WTC11 (cell line): ENCODE measurements at regions not wholly inside any gene's neighbourhood (a gene's known extent, or its start where the extent isn't known, plus 50 kb on each side); places are given as distances from the start of the nearest gene placed in this dataset.

ENCODE experiments used
- ATAC-seq: fragments of 200-7000 bp; cut with Tn5 transposase; 2 replicates; pipeline ENCODE4 v1.10.0; 2021; ENCODE audit warnings: mild to moderate bottlenecking, moderate library complexity
- CTCF ChIA-PET: fragments of 300-600 bp; sonication (Branson Sonifier 250); formaldehyde crosslinking; loops from one replicate; lab custom pipeline; 2021; ENCODE audit warnings: antibody characterized with exemption; lab: Charles Lee
- POLR2A ChIA-PET: fragments of 350-600 bp; sonication (Branson Sonifier 250); formaldehyde crosslinking; loops from one replicate; lab custom pipeline; 2021; ENCODE audit warnings: antibody characterized with exemption; lab: Charles Lee
- DNase-seq: peaks from one replicate; pipeline ENCODE4 v3.0.0; 2021; ENCODE audit warnings: low spot score
- H3K27ac Mint-ChIP-seq: 2 replicates; pipeline ENCODE4 v1.8.0; 2021; ENCODE audit warnings: mixed read lengths
- H3K27me3 Mint-ChIP-seq: 2 replicates; pipeline ENCODE4 v1.8.0; 2021; ENCODE audit warnings: low read depth, mild to moderate bottlenecking, moderate library complexity, mixed read lengths
- H3K36me3 Mint-ChIP-seq: 2 replicates; pipeline ENCODE4 v1.8.0; 2021; ENCODE audit warnings: mixed read lengths
- H3K4me1 Mint-ChIP-seq: 2 replicates; pipeline ENCODE4 v1.8.0; 2022; ENCODE audit warnings: mixed read lengths
- H3K4me3 Mint-ChIP-seq: 2 replicates; pipeline ENCODE4 v1.8.0; 2021; ENCODE audit warnings: mild to moderate bottlenecking, moderate library complexity, mixed read lengths
- H3K9me3 Mint-ChIP-seq: 2 replicates; pipeline ENCODE4 v1.8.0; 2021; ENCODE audit warnings: mixed read lengths
- ATF3 ChIP-seq: sonication (generic); formaldehyde crosslinking; conservative IDR thresholded peaks from 2 replicates; pipeline ENCODE4 v1.8.1; 2022; ENCODE audit warnings: mild to moderate bottlenecking, missing genetic modification reagents
- CREM ChIP-seq: sonication (generic); formaldehyde crosslinking; IDR thresholded peaks from 2 replicates; pipeline ENCODE4 v1.8.1; 2022; ENCODE audit warnings: mild to moderate bottlenecking, missing genetic modification reagents, moderate library complexity
- ESRRA ChIP-seq: sonication (generic); formaldehyde crosslinking; IDR thresholded peaks from 2 replicates; pipeline ENCODE4 v1.8.1; 2022; ENCODE audit warnings: mild to moderate bottlenecking, missing genetic modification reagents, borderline replicate concordance
- ETV6 ChIP-seq: sonication (generic); formaldehyde crosslinking; IDR thresholded peaks from 2 replicates; pipeline ENCODE4 v1.8.1; 2022; ENCODE audit warnings: mild to moderate bottlenecking, missing genetic modification reagents
- FOXP4 ChIP-seq: sonication (generic); formaldehyde crosslinking; IDR thresholded peaks from 2 replicates; pipeline ENCODE4 v1.8.0; 2022; ENCODE audit warnings: mild to moderate bottlenecking, missing genetic modification reagents
- GTF2I ChIP-seq: fragments of 250-450 bp; sonication (Bioruptor Pico); conservative IDR thresholded peaks from 2 replicates; pipeline ENCODE4 v1.4.0; 2021; ENCODE audit warnings: mild to moderate bottlenecking
- HMGA2 ChIP-seq: fragments of 250-450 bp; sonication (Bioruptor Pico); IDR thresholded peaks from 2 replicates; pipeline ENCODE4 v1.4.0; 2021; ENCODE audit warnings: mild to moderate bottlenecking, moderate library complexity
- JUN ChIP-seq: sonication (generic); formaldehyde crosslinking; IDR thresholded peaks from 2 replicates; pipeline ENCODE4 v1.8.0; 2023; ENCODE audit warnings: mild to moderate bottlenecking, missing genetic modification reagents
- MAX ChIP-seq: sonication (generic); formaldehyde crosslinking; IDR thresholded peaks from 2 replicates; pipeline ENCODE4 v1.8.0; 2022; ENCODE audit warnings: mild to moderate bottlenecking, missing genetic modification reagents
- RELA ChIP-seq: sonication (generic); formaldehyde crosslinking; IDR thresholded peaks from 2 replicates; pipeline ENCODE4 v1.8.1; 2022; ENCODE audit warnings: missing genetic modification reagents, mild to moderate bottlenecking, borderline replicate concordance
- RORB ChIP-seq: fragments of 250-450 bp; sonication (Bioruptor Pico); IDR thresholded peaks from 2 replicates; pipeline ENCODE4 v1.9.0; 2021; ENCODE audit warnings: mild to moderate bottlenecking
- TCF7 ChIP-seq: sonication (generic); formaldehyde crosslinking; IDR thresholded peaks from 2 replicates; pipeline ENCODE4 v1.8.0; 2022; ENCODE audit warnings: mild to moderate bottlenecking, low read depth, missing genetic modification reagents, moderate library complexity
- TEAD1 ChIP-seq: sonication (generic); formaldehyde crosslinking; IDR thresholded peaks from 2 replicates; pipeline ENCODE4 v1.8.0; 2022; ENCODE audit warnings: mild to moderate bottlenecking, missing genetic modification reagents
- TEAD4 ChIP-seq: sonication (generic); formaldehyde crosslinking; IDR thresholded peaks from 2 replicates; pipeline ENCODE4 v1.8.0; 2022; ENCODE audit warnings: mild to moderate bottlenecking, missing genetic modification reagents
- TP53 ChIP-seq: sonication (generic); formaldehyde crosslinking; IDR thresholded peaks from 2 replicates; pipeline ENCODE4 v1.8.1; 2023; ENCODE audit warnings: mild to moderate bottlenecking, missing genetic modification reagents
- ZMAT4 ChIP-seq: fragments of 250-450 bp; sonication (Bioruptor Pico); IDR thresholded peaks from 2 replicates; pipeline ENCODE4 v1.9.0; 2021; ENCODE audit warnings: mild to moderate bottlenecking
- ZNF396 ChIP-seq: fragments of 250-450 bp; sonication (Bioruptor Pico); IDR thresholded peaks from 2 replicates; pipeline ENCODE4 v1.8.0; 2021; ENCODE audit warnings: mild to moderate bottlenecking, moderate library complexity, borderline replicate concordance
- ZNF423 ChIP-seq: fragments of 250-450 bp; sonication (Bioruptor Pico); IDR thresholded peaks from 2 replicates; pipeline ENCODE4 v2.1.2; 2022; ENCODE audit warnings: mild to moderate bottlenecking, moderate library complexity
- ZNF532 ChIP-seq: fragments of 250-450 bp; sonication (Bioruptor Pico); IDR thresholded peaks from 2 replicates; pipeline ENCODE4 v1.9.0; 2021; ENCODE audit warnings: mild to moderate bottlenecking, borderline replicate concordance

- H3K9me3 Mint-ChIP-seq, result peaks cover 3% of the 10 kb centered on the region; the same call in 1 of the 2 replicates
- no peak overlapping the region for H3K4me3 Mint-ChIP-seq
- POLR2A ChIA-PET, result no interaction called here
- H3K27ac Mint-ChIP-seq, result no peak overlapping the region
- no peak for TF ChIP-seq ZNF396 (CRISPR knock-in tag)
- TF ChIP-seq, all 79 proteins: peak for 0
- Mint-ChIP-seq H3K27me3 (no peaks in the 10 kb centered on the region), H3K36me3 (no peaks in the 10 kb centered on the region), H3K4me1 (no peaks in the 10 kb centered on the region)
- ATAC-seq (no peak), DNase-seq (no peak)
- CTCF ChIA-PET, result interaction anchor here (1.3 kb wide), 1 partner anchor 31 kb away, joined by 3 read pairs; no protein-coding TSS in a partner anchor
These were observed 63.4 kb upstream of the FBXL4 start for GRCh38 chr6:99011151-99011550.

GRCh38 chr6:99002831-99003230 is 55.1 kb upstream of the FBXL4 start:
- Mint-ChIP-seq H3K4me1 (no peaks in the 10 kb centered on the region), H3K27ac (no peak overlapping the region), H3K27me3 (no peaks in the 10 kb centered on the region), H3K4me3 (no peak overlapping the region), H3K9me3 (peaks cover 3% of the 10 kb centered on the region; the same call in 1 of the 2 replicates), H3K36me3 (no peaks in the 10 kb centered on the region)
- ChIA-PET CTCF (no interaction called here), POLR2A (no interaction called here)
- TF ChIP-seq TP53 (CRISPR knock-in tag), result no peak
- no peak for TF ChIP-seq JUN
- TF ChIP-seq ZNF396 (CRISPR knock-in tag), result no peak
- TF ChIP-seq ZMAT4 (CRISPR knock-in tag), result no peak
- no peak for TF ChIP-seq ESRRA (CRISPR knock-in tag)
- TF ChIP-seq MAX (CRISPR knock-in tag), result no peak
- TF ChIP-seq GTF2I, result no peak
- TF ChIP-seq FOXP4 (CRISPR knock-in tag), result no peak
- TF ChIP-seq TCF7 (CRISPR knock-in tag), result no peak
- TF ChIP-seq RORB (CRISPR knock-in tag), result no peak
- TF ChIP-seq ZNF423 (CRISPR knock-in tag), result no peak
- no peak for TF ChIP-seq HMGA2
- TF ChIP-seq TEAD4 (CRISPR knock-in tag), result no peak
- no peak for TF ChIP-seq RELA
- no peak for TF ChIP-seq TEAD1 (CRISPR knock-in tag)
- TF ChIP-seq ZNF532 (CRISPR knock-in tag), result no peak
- ATAC-seq (no peak), DNase-seq (no peak)

GRCh38 chr6:98998103-98998502 is 50.4 kb upstream of the FBXL4 start:
- Mint-ChIP-seq H3K36me3 (no peaks in the 10 kb centered on the region), H3K9me3 (no peaks in the 10 kb centered on the region), H3K27ac (no peak overlapping the region), H3K4me3 (no peak overlapping the region), H3K27me3 (no peaks in the 10 kb centered on the region), H3K4me1 (peaks cover 4% of the 10 kb centered on the region; the same call in 1 of the 2 replicates)
- POLR2A ChIA-PET, result interaction anchor here (0.6 kb wide), 1 partner anchor 376 kb away, joined by 5 read pairs; no protein-coding TSS in a partner anchor
- DNase-seq (no peak), ATAC-seq (no peak)
- TF ChIP-seq ETV6 (CRISPR knock-in tag) (no peak), RELA (no peak), ATF3 (CRISPR knock-in tag) (no peak), CREM (CRISPR knock-in tag) (no peak)
- CTCF ChIA-PET, result interaction anchor here (0.7 to 0.9 kb wide), 2 partner anchors 18 to 121 kb away, joined by 3 read pairs; no protein-coding TSS in a partner anchor
